ENCODE measurements at regions not wholly inside any gene's neighbourhood (a gene's known extent, or its start where the extent isn't known, plus 50 kb on each side); places are given as distances from the start of the nearest gene placed in this dataset.
"Not testable (repeated sequence)": the region's sequence is repeated elsewhere in the genome, so short reads cannot be mapped to it uniquely, and the experiment has no call there.

DNA sequence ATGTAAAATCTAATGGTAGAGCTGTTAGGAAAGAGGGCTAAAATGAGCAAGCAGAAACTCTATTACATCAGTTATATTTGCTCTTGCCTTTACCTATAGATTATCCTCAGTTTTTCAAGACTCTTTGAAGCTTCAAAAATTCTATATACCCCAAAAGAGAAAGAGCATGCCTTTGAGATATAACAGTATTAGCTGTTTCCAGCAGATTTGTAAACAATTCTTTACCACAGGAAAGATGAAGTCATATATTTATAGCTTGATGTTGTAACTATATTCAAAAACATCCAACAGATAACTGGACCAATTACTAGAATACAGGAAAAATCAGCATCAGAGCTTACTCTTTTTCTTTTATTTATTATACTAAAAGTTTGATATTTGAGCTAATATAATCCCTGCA lies 416.2 kb upstream of the TPK1 start:
- no peak for DNase-seq

DNA sequence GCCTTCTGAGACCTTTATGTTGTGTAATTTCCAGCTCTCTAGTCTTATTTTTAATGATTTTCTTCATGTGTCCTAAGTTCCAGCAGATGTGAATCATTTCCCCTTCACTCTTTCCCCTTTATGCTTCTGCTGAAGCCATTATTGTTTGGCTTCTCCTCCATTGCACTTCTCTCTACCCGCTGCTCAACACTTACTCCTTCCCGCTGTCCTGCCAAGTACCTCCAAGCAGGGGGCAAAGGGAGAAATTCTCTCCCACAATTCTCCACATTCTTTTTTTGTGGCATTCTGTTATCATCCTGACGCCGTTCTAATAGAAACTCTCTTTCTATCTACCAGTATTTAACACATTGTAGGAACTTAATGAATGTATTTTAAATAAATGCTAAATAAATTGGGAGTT lies 388.9 kb upstream of the TPK1 start:
- DNase-seq, result no peak

DNA sequence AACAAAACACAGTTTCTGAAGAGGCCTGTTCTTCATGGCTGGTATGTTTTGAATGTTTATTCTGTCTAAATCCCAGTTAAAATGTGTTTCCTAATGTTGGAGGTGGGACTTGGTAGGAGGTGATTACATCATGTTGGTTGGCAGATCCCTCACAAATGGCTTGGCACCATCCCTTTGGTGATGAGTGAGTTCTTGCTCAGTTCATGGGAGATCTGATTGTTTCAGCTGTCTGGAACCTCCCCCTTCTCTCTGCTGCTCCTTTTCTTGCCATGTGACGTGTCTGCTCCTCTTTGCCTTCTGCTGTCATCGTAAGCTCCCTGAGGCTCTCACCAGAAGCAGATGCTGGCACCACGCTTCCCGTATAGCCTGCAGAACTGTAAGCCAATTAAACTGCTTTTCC lies 383.6 kb upstream of the TPK1 start:
- DNase-seq, result no peak

DNA sequence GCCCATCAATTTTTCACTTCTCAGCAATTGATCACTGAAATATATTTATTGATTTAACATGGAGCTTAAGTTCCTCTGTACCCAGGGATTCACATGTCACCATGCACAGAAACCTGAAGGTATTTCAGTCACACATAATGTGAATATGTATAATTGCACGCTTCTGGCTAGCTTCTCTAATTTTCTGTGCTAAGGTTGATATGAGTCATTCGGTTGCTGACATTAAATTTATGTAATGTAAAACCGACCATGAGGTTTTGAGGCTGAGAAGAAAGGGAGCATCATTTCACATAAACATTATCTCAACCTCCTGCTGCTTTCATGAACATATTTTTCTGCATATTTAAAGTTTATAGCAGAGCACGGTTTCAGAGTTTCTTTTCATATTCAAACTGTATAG lies 381.0 kb upstream of the TPK1 start:
- DNase-seq, result no peak

DNA sequence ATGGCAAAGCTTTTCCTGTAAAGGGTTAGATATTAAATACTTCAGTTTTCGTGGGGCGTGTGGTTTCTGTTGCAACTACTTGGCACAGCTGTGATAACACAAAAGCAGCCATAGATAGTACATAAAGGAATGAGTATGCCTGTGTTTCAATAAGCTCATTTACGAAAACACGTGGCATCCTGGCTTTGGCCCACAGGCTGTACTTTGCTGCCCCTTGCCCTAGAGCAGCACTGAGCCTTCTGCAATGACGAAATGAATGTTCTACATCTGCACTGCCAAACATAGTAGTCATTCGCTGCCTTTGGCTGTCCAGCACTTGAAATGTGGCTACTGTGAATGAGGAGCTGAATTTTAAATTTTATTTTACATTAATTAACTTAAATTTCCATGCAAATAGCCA lies 376.2 kb upstream of the TPK1 start:
- DNase-seq, result peak; percentile 19

DNA sequence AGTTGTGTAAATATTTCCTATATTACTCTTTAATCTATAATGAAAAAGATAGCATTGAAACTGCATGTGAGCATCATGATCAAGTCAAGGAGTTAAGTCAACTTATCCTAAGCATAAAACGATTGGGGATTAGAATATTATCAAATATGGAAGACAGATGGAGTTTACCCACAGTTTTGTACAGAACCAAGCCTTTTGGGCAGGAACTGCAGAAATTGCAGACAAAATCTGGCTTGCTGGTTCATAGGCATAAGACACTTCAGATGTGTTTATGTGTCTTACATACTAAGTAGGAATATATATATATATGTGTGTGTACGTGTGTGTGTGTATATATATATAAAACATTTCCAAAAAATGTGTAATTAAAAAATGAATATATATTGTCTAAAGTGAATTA lies 375.4 kb upstream of the TPK1 start:
- no peak for DNase-seq

DNA sequence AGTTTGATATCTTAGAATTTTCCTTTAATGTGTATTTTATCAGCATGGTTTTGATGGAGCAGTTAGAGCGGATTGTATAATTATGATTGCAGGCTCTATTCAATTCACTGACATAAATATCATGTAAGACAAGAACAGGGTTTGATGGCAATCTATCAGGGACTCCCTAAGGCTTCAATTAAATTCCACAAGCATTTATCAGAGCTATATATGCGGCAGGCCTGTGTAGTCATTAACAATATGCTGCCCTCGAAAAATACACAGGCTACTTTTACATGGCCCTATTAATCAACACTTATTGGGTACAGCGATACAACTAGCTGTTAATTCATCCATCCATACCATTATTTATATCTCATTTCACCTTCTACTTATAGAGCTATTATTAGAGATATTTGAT lies 358.1 kb upstream of the TPK1 start:
- no peak for DNase-seq

DNA sequence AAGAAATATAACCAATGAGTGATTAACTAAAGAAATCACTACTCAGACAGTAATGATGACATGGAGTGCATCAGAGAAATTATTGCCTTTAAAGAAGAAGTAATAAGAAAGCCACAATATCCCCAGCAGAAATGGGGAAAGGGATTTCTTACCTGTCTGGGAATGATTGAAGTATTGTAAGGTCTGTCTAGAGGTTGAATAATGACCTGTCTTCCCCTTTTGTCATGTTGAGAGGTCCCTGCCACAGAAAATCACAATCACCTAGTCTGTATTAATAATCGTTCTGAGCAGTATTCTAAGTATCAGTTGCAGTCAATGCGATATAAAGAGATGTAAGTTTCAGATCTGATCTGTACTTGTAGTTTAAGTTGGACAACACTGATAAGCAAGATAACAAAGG lies 349.1 kb upstream of the TPK1 start:
- DNase-seq, result no peak

DNA sequence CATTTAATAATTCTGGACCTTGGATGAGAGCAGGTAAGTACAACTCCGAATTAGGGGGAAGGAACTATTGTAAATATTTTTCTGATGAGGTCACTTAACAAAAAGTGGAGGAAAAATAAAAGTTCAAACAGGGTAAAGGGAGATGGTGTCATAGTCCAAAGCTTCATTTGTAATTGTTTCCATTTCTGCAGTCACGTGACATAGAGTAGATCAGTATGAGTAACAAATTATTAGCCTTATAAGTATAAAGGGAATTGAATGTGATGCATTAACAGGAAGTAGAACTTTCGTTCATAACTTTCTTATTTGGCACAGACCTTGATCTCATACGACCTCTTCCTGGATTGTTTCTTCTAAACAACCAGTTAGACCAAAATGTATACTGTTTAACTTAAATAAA lies 347.2 kb upstream of the TPK1 start:
- no peak for DNase-seq

DNA sequence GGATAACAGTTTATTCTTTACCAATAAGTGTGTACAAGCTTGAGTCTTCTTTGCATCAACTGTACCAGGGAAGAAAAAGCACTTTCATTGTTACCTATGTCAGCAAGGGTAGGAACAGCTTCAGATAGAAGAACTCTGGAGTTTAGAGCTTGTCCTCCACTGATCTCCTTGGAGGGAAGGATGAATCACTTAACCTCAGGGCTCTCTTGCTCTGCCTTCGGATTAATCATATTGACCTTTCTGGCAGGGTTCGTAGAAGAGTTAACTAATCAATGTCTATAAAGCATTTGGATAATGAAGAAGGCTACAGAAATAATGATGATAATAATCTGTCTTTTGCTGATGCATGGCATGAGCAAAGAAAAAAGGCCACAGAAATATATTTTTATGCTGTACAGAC lies 339.5 kb upstream of the TPK1 start:
- DNase-seq, result no peak

DNA sequence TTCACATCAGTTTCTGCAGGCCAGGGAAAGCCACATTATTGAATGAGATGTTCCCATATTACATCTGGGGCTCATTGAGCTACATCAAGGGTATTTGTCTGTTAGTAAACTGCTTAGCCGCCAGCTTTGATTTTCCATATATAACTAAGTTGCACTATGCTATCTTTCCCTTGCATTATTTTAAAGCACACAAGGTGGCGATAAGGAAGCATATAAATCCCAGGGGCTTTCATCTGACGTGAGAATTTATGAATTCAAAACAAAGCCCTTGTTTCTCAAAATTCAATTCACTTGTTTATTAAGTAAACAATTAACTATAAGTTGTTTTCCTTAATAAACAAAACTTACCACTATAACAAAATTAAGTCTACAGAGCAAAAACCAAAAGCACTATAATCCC lies 334.1 kb upstream of the TPK1 start:
- no peak for DNase-seq

DNA sequence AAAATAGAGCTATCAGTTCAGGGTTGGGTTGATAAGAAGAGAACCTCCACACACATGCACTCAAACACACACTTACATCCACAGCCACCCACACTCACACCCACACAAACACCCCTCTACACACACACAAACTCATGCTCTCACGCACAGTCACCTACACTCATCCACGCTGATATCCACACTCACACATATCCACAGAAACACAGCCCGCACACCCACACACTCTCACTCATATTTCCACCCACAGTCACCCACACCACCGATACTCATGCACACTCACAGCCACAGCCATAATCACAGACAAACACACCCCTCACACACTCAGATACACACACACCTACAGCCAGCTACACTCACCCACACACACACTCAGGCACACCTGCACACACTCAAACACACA lies 333.0 kb upstream of the TPK1 start:
- DNase-seq, result no peak

DNA sequence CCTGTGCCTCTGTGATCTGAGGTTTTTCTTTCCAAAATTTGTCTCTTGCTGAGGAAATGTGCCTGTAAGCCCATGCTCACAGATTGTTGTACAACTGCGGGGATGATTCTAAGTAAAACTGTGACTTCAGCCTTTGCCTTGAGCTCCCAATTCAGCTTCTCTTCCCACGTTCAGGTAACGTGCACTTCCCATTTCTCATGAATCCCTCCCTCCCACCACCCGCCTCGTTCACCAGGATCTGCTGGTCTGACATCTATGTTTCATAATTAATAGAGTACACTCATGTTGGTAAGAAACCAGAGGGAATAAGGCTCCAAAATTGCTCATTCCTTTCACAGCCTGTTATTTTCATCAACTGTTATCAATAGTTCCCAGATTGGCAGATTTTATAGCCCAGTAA lies 332.6 kb upstream of the TPK1 start:
- no peak for DNase-seq

DNA sequence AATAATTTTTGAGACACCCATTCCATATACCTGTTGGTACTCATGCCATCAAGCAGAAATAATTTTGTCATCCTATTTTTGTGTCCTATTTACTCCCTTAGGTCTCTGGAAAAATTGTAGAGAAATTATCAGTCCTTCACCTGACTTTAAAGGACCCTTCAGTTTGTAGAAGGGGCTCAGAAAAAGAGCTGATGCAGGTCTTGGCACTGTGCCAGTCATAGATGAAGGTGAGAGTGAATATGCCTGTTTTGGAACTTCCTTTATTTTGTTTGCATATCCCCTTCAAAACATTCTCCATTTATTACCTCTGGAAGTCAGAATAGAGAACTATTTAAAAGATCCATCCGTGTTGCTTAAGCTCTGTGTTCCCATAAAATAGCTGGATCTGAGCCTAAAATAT lies 321.0 kb upstream of the TPK1 start:
- DNase-seq, result no peak

DNA sequence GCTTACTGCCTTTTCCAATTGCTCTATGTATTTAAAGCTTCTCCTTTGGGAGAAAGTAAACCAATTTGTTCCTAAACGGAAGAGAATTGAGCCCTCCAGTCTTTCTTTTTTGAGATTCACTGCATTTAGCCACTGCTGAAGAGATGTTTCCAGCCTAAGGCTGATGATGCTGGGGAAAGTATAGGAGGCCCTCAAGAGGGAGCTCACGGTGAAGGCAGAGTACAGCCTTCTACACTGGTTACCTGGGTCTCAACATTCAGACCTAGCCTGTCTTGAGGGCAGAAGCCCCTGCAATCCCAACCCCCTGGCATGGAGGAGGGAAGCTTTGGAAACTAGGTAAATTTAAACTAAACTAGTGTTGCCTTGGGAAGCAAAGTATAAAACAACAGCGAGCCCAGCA lies 316.7 kb upstream of the TPK1 start:
- no peak for DNase-seq

DNA sequence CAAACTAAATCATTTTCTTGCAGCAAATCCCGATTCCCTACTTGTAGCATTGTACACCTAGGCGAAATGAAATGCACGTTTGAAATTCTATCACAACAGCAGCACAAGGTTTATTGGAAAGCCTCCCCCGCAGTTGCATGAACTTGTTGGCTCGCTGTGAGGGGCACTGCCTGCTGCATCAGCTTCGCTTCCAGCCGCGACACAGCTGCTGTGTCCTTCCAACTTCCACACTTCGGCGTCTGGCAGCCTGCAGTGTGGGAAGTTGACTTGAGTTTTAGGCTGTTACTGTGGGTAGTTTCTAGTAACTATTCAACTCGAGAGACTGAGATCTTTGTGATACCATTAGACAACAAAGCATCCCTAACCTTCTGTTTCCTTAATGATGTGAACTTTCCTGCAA lies 315.8 kb upstream of the TPK1 start:
- DNase-seq, result no peak

DNA sequence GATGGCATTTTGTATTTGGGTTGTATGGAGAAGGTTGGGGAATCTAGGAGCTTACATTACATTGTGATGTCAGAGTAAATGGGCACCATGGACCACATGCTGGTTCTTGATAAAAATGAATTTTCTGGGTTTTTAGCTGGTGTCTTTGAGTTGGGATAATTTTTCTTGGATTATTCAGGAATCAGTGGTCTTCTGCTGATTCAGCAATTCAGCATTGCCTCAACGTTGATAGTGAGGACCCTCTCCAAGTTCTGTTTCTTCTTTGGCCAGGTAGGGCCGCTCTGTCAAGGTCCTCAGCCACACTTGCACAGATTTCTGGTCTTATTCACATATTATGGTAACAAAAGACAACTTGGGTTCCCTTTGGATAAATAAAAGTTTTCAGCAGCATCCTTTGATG lies 312.0 kb upstream of the TPK1 start:
- no peak for DNase-seq

DNA sequence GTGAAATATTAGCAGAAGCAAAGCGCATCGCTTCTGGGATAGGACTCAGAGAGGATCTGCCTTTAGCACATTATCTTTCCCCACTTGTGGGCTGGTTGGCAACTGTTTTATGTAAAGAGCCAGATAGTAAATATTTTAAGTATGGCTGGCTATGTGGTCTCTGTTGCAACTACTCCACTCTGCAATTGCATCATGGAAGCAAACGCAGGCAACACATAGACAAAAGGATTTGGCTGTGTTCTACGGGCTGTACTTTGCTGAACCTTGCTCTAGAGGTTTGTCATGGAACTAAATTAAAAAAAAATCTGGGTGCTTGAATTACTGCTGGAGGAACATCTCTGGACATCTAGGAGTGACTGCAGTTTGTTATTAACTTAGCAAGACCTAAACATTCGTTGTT lies 307.8 kb upstream of the TPK1 start:
- no peak for DNase-seq

DNA sequence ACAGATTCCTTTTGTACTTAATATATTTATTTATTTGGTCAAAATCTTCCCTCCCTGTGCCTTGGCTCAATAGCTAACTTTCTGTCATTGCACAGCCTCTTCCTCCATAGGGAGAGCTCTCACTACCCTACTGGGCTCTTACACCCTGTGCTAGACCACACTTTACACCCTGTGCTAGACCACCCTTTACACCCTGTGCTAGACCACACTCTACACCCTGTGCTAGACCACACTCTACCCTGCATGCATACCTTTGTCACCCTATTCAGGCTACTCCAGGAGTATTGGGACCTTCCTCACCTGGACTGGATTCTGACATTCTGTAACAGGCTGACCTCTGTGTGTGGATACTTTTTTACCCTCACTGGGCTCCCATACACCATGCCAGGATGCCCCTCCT lies 298.5 kb upstream of the TPK1 start:
- no peak for DNase-seq

DNA sequence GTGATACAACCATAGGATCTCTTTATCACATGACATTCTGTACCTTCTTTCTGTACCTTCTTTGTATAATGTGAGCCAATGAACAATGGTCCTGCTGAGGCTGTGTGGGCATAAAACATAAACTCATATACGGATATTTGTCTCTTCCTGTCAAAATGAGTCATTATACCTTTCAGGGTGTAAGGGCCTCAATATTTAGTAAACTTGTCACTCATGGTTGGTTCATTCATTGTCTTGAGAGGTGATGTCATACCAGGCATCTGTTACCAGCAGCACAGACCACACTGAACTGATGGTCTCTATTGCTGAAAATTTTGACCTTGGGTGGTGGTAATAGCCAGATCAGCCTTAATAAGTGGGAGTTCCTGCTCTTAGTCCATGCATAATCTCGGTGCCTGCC lies 287.6 kb upstream of the TPK1 start:
- no peak for DNase-seq

DNA sequence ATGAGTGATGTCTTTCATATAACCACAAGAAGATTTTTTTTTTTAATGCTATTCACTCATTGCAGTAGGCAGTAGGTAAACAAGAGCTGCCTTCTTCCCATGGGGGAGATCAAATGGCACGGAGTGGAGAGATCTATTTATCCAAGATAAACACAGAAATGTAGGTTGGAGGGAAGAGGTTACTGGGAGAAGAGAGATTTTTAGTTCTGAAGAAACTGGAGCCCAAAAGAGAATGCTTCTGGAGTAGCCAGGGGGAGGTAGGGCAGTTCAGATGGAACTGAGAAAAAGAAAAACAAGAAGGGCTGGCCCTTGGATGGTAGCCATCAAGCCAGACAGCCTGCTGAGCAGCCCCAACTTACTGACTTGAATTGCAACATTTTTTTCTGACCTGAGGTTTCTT lies 270.1 kb upstream of the TPK1 start:
- DNase-seq, result no peak

DNA sequence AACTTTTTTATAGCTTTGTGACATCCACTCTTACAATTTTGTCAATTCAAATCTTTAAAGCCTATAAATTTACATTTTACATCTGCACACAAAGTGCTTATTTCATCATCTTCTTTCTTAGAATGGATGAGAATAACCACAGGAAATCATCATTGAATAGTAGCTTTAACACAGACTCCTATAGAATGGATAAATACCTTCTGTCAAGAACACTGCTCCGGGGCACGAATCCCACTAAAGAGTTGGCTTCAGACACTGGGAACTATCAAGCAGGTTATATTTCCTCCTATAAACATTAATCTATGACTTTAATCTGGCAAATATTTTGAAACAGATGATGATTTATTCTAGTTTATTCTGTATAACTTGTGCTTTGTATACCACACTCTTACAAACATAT lies 269.7 kb upstream of the TPK1 start:
- DNase-seq, result no peak

DNA sequence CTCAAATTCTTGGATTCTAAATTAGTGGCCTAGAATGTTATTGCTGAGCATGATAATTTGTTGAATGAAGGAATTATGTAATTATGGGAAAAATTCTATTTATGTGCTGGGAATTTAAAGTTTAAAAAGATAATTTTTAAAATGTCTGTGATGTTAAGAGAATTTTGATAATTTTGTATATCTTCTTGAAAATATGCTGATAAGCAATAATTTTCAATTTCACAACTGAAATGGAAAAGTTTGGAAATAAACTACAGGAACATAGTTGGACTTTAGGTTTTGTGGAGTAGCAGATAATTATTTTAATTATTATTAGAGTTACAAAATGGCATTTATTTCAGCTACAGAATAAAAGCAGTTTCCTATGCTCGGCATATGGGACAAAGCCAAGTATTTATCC lies 268.5 kb upstream of the TPK1 start:
- DNase-seq, result no peak

DNA sequence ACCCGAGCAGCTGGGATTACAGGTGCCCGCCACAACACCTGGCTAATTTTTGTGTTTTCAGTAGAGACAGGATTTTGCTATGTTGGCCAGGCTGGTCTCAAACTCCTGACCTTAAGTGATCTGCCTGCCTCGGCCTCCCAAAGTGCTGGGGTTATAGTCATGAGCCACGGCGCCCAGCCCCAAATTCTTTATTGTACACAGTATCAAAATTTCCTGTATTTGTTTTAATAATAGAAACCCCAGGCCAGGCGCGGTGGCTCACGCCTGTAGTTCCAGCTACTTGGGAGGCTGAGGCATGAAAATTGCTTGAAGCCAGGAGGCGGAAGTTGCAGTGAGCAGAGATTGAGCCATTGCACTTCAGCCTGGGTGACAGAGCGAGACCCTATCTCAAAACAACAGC lies 266.3 kb upstream of the TPK1 start:
- DNase-seq, result not testable (repeated sequence)

DNA sequence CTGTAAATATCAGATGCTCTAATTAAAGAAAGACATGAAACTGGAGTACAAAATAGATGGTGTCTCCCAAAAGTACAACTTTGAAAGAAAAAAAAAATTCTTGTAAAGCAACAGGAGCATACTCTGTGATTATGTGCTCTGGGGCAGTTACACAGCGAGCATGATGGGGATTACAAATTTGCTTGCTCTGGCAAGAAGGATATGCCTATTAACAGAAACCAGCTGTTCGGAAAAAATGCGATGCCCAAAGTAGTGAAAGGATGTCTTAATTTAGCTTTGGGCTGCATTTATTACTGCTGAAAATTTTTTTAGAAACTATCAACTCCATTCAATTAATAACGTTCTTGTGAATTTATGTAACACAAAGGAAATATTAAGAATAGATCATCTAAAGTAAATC lies 256.9 kb upstream of the TPK1 start:
- DNase-seq, result no peak

DNA sequence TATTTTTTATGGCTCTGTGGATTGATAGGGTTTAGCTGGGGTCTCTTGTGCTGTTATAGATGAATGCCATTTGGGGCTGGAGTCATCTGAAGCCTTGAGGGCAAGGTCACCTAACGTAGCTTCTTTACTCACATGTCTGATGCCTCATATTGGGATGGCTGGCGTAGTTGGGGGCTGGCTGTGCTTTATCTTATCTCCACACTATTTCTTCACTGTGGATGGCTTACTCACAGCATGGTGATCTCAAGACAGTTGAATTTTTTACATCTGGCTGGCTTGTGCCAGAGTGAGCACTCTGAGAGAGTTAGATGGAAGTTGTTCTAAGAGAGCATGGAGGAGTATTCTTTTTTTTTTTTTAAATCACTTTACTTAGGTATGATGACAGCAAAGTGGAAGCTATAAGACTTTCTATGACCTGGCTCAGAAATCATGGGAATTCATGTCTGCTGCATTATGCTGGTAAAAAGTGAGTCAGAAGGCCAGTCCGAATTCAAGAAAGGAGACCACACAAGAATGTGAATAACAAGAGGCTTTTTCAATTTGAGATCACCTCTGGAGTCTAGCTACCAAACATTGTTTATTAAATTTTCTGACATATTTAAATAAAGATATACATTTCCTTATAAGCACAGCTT lies 252.4 kb upstream of the TPK1 start:
- DNase-seq, result no peak

Data from occipital lobe (tissue), 1 donor.